SU-DHL-6 (cell line): ENCODE measurements at regions not wholly inside any gene's neighbourhood (a gene's known extent, or its start where the extent isn't known, plus 50 kb on each side); places are given as distances from the start of the nearest gene placed in this dataset.

Experiments used
- H2AFZ ChIP-seq: fragments of 200-600 bp; sonication (generic); 2 replicates; pipeline ENCODE4 v1.6.1; 2014; ENCODE audit warnings: low read depth, mild to moderate bottlenecking, moderate library complexity, mixed read lengths, antibody characterized with exemption, low read length; ENCODE audit not compliant: severe bottlenecking
- H3F3A ChIP-seq: fragments of 200-600 bp; shearing (Covaris generic); 2 replicates; pipeline ENCODE4 v1.6.0; 2016; ENCODE audit warnings: antibody characterized with exemption, mild to moderate bottlenecking; ENCODE audit not compliant: insufficient read depth
- H3K27ac ChIP-seq: fragments of 200-600 bp; sonication (generic); 2 replicates; pipeline ENCODE4 v1.5.1; 2016; ENCODE audit warnings: low read depth, mild to moderate bottlenecking, low read length, moderate library complexity, mixed read lengths
- H3K27me3 ChIP-seq: fragments of 200-600 bp; sonication (generic), shearing (Covaris generic); 2 replicates; pipeline ENCODE4 v1.6.0; 2014; ENCODE audit warnings: mild to moderate bottlenecking, low read length
- H3K36me3 ChIP-seq: fragments of 200-600 bp; sonication (generic); 2 replicates; pipeline ENCODE4 v1.6.1; 2014; ENCODE audit warnings: mild to moderate bottlenecking, low read length, mixed read lengths
- H3K4me2 ChIP-seq: fragments of 300-600, 200-600 bp; shearing (Covaris generic), sonication (generic); 2 replicates; pipeline ENCODE4 v1.6.0; 2014; ENCODE audit warnings: low read length, low read depth, mild to moderate bottlenecking; ENCODE audit not compliant: poor library complexity, severe bottlenecking
- H3K4me3 ChIP-seq: fragments of 200-600 bp; sonication (generic); 2 replicates; pipeline ENCODE4 v1.5.1; 2014; ENCODE audit warnings: antibody characterized with exemption, low read length, mild to moderate bottlenecking, mixed read lengths; ENCODE audit not compliant: insufficient read depth, poor library complexity, severe bottlenecking
- H3K79me2 ChIP-seq: fragments of 200-600 bp; sonication (generic); 2 replicates; pipeline ENCODE4 v1.6.1; 2014; ENCODE audit warnings: mild to moderate bottlenecking, low read length, moderate library complexity; ENCODE audit not compliant: insufficient read depth
- H3K9ac ChIP-seq: fragments of 200-600 bp; sonication (generic); 2 replicates; pipeline ENCODE4 v1.7.0; 2014; ENCODE audit warnings: mild to moderate bottlenecking, low read length
- H3K9me2 ChIP-seq: fragments of 200-600 bp; sonication (generic); replicated peaks from 2 replicates; pipeline ENCODE4 v1.6.1; 2014; ENCODE audit warnings: low read length; ENCODE audit not compliant: insufficient read depth
- H3K9me3 ChIP-seq: fragments of 200-600 bp; sonication (generic); 2 replicates; pipeline ENCODE4 v1.6.1; 2014; ENCODE audit warnings: low read length, mixed read lengths; ENCODE audit not compliant: insufficient read depth
- H4K20me1 ChIP-seq: fragments of 200-600 bp; sonication (generic); 2 replicates; pipeline ENCODE4 v1.6.1; 2014; ENCODE audit warnings: low read depth, mild to moderate bottlenecking, antibody characterized with exemption, low read length, moderate library complexity, mixed read lengths
- CTCF ChIP-seq: fragments of 200-600 bp; sonication (generic); IDR thresholded peaks from one replicate; pipeline ENCODE4 v1.5.1; 2017; ENCODE audit warnings: antibody characterized with exemption, mild to moderate bottlenecking, low read length, moderate library complexity; ENCODE audit not compliant: insufficient read depth, poor library complexity, severe bottlenecking
- EZH2phosphoT487 ChIP-seq: fragments of 200-600 bp; sonication (generic), shearing (Covaris generic); conservative IDR thresholded peaks from 2 replicates; pipeline ENCODE4 v1.6.1; 2018; ENCODE audit warnings: mild to moderate bottlenecking, antibody characterized with exemption, low read length, moderate library complexity, mixed read lengths

GRCh38 chr3:25863011-25863415 is 73.1 kb downstream of the OXSM start:
- no peak overlapping the region for H3K4me3 ChIP-seq
- no peak overlapping the region for H3K4me2 ChIP-seq
- H3K9me3 ChIP-seq, result no peaks in the 10 kb centered on the region

GRCh38 chr3:25863416-25863959 is 73.6 kb downstream of the OXSM start:
- Histone ChIP-seq H3K9ac (no peak overlapping the region), H3K9me2 (no peaks in the 10 kb centered on the region), H4K20me1 (no peaks in the 10 kb centered on the region), H3K27ac (no peak overlapping the region), H3K4me2 (no peak overlapping the region), H2AFZ (no peak overlapping the region), H3K36me3 (no peaks in the 10 kb centered on the region), H3K4me3 (no peak overlapping the region), H3K9me3 (no peaks in the 10 kb centered on the region), H3K79me2 (no peaks in the 10 kb centered on the region), H3F3A (no peaks in the 10 kb centered on the region), H3K27me3 (no peaks in the 10 kb centered on the region)
- TF ChIP-seq CTCF, result no peak
- no peak for TF ChIP-seq EZH2phosphoT487

More at GRCh38 chr3:25863011-25863415, 73.1 kb downstream of the OXSM start:
- Histone ChIP-seq H3K9me2 (no peaks in the 10 kb centered on the region), H3K27ac (no peak overlapping the region), H3K79me2 (no peaks in the 10 kb centered on the region), H3K27me3 (no peaks in the 10 kb centered on the region), H2AFZ (no peak overlapping the region), H4K20me1 (no peaks in the 10 kb centered on the region), H3F3A (no peaks in the 10 kb centered on the region), H3K36me3 (no peaks in the 10 kb centered on the region), H3K9ac (no peak overlapping the region)
- no peak for TF ChIP-seq CTCF
- TF ChIP-seq EZH2phosphoT487, result no peak

GRCh38 chr3:25870452-25870851 is 80.6 kb downstream of the OXSM start:
- Histone ChIP-seq H4K20me1 (no peaks in the 10 kb centered on the region), H3K36me3 (no peaks in the 10 kb centered on the region), H3K4me3 (no peak overlapping the region), H3F3A (no peaks in the 10 kb centered on the region), H3K27me3 (no peaks in the 10 kb centered on the region), H2AFZ (no peak overlapping the region), H3K9ac (no peak overlapping the region), H3K79me2 (no peaks in the 10 kb centered on the region), H3K9me2 (no peaks in the 10 kb centered on the region), H3K27ac (no peak overlapping the region), H3K9me3 (no peaks in the 10 kb centered on the region), H3K4me2 (no peak overlapping the region)
- TF ChIP-seq EZH2phosphoT487 (no peak), CTCF (no peak)
